ENCODE measurements at regions not wholly inside any gene's neighbourhood (a gene's known extent, or its start where the extent isn't known, plus 50 kb on each side); places are given as distances from the start of the nearest gene placed in this dataset.

- Histone ChIP-seq H2BK5ac (ENCODE audit: low read depth, low read length, poor library complexity, severe bottlenecking) (no peak overlapping the region), H3K4me1 (ENCODE audit: control insufficient read depth, insufficient read depth, low read length) (no peaks in the 10 kb centered on the region), H2BK20ac (ENCODE audit: low read depth, low read length) (no peak overlapping the region), H2BK15ac (ENCODE audit: low read depth, low read length) (no peak overlapping the region), H3K27me3 (ENCODE audit: control insufficient read depth, insufficient read depth, low read length) (no peaks in the 10 kb centered on the region), H3K79me1 (ENCODE audit: low read depth in 1 of 2, low read length in 2 of 2) (no peaks in the 10 kb centered on the region), H3K4me2 (ENCODE audit: low read depth, low read length) (no peak overlapping the region), H3K23ac (ENCODE audit: low read depth, low read length) (no peak overlapping the region), H4K8ac (ENCODE audit: low read depth in 2 of 2, low read length in 2 of 2) (no peak overlapping the region), H2AFZ (replicated peaks; ENCODE audit: low read length, poor library complexity) (no peak overlapping the region), H3K27ac (ENCODE audit: insufficient read depth, low read length) (no peak overlapping the region), H3K4ac (ENCODE audit: low read depth, low read length) (no peak overlapping the region), H3K18ac (ENCODE audit: low read depth, low read length) (no peak overlapping the region), H2BK120ac (ENCODE audit: low read depth, low read length) (no peak overlapping the region), H3K9me1 (ENCODE audit: insufficient read depth, low read length) (no peaks in the 10 kb centered on the region), H3K9ac (ENCODE audit: low read depth, low read length) (no peak overlapping the region), H3K14ac (replicated peaks; ENCODE audit: low read depth, low read length) (no peak overlapping the region), H3K4me3 (ENCODE audit: insufficient read depth, low read depth, low read length) (no peak overlapping the region), H3K56ac (ENCODE audit: extremely low read depth, insufficient read depth, low read length) (no peak overlapping the region), H4K5ac (ENCODE audit: low read depth, low read length) (no peak overlapping the region), H2AK9ac (replicated peaks; ENCODE audit: low read depth, low read length, poor library complexity) (no peak overlapping the region), H3K36me3 (ENCODE audit: control insufficient read depth, insufficient read depth, low read length) (no peaks in the 10 kb centered on the region), H2AK5ac (ENCODE audit: low read depth, low read length) (no peak overlapping the region), H3K9me3 (ENCODE audit: control insufficient read depth, insufficient read depth, low read length) (no peaks in the 10 kb centered on the region), H4K20me1 (ENCODE audit: insufficient read depth, low read length) (no peaks in the 10 kb centered on the region), H4K91ac (ENCODE audit: insufficient read depth, low read depth, low read length) (no peak overlapping the region)
- ATAC-seq (ENCODE audit: low read depth) (no peak), DNase-seq (peak; percentile 8)
- TF ChIP-seq USF2 (IDR thresholded peaks at IDR 0.05; ENCODE audit: low read depth, low read length) (no peak), SMC3 (IDR thresholded peaks at IDR 0.05; ENCODE audit: low read depth, low read length) (peak; percentile 40; the same call in 1 of the 2 replicates), CTCF (conservative IDR thresholded peaks at IDR 0.05; ENCODE audit: low read depth, low read length) (peak; percentile 41), RFX5 (IDR thresholded peaks at IDR 0.05; ENCODE audit: low read depth, low read length) (no peak), RAD21 (IDR thresholded peaks at IDR 0.05; ENCODE audit: low read length) (peak; percentile 55)
- ChIA-PET POLR2A (ENCODE audit: unreplicated experiment) (no interaction called here), CTCF (interaction anchor here (0.5 to 0.6 kb wide), 2 partner anchors 17 to 878 kb away, joined by 3 read pairs; no protein-coding TSS in a partner anchor)
- no TSS peak for BruUV-seq (replicated peaks)
- intact Hi-C loops (cut with micrococcal nuclease): loop anchor here (5.0 kb wide), 2 partner anchors 631 to 881 kb away; no protein-coding TSS in a partner anchor
- no CpG with 5 or more reads among the region's 5 CpGs for WGBS, 2 experiments (ENCODE audit: extremely low coverage in 2 of 2, insufficient read length in 1 of 2)
- in situ Hi-C loops (cut with MboI; ENCODE audit: low sequenced_read_pairs): no loop called here
- dilution Hi-C loops (cut with HindIII; ENCODE audit: low sequenced_read_pairs, unreplicated experiment): no loop called here
These were observed 282.3 kb downstream of the TFEC start for GRCh38 chr7:115748123-115748738.
